ENCODE measurements at regions not wholly inside any gene's neighbourhood (a gene's known extent, or its start where the extent isn't known, plus 50 kb on each side); places are given as distances from the start of the nearest gene placed in this dataset.
"Not testable (repeated sequence)": the region's sequence is repeated elsewhere in the genome, so short reads cannot be mapped to it uniquely, and the experiment has no call there.

- DNase-seq (ENCODE audit: low spot score), result no peak
Observed at GRCh38 chr3:90069748-90070147, 962.3 kb downstream of the EPHA3 start.

DNA sequence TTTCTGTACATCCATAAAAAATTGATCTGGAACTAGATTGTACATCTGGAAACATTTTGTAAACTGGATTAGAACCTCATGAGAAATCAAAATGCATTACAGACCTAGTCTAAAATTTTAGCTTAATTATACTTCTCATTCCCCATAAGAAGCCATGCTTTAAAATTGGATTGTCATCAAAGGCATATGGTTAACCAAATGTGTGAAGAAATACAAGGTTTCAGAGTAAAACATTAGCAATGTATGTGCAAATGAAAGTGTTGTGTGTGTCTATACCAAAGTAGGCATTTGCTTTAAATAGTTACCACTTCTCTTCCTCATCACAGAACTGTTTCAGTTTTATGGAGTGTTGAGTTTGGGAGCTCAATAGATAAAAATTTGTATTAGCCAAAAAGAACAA is 968.7 kb downstream of the EPHA3 start:
- no peak for DNase-seq (ENCODE audit: low spot score)

GRCh38 chr3:90080988-90081387 is 973.6 kb downstream of the EPHA3 start:
- no peak for DNase-seq (ENCODE audit: low spot score)

DNA sequence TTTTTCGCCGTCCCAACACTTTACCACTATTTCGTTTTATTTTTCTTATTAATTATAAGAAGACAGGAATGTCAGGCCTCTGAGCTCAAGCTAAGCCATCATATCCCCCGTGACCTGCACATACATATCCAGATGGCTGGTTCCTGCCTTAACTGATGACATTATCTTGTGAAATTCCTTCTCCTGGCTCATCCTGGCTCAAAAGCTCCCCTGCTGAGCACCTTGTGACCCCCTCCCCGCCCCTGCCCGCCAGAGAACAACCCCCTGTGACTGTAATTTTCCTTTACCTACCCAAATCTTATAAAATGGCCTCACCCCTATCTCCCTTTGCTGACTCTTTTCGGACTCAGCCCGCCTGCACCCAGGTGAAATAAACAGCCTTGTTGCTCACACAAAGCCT is 978.9 kb downstream of the EPHA3 start:
- not testable (repeated sequence) for DNase-seq (ENCODE audit: low spot score)

GRCh38 chr3:90087703-90088102 is 980.3 kb downstream of the EPHA3 start:
- no peak for DNase-seq (ENCODE audit: low spot score)

DNA sequence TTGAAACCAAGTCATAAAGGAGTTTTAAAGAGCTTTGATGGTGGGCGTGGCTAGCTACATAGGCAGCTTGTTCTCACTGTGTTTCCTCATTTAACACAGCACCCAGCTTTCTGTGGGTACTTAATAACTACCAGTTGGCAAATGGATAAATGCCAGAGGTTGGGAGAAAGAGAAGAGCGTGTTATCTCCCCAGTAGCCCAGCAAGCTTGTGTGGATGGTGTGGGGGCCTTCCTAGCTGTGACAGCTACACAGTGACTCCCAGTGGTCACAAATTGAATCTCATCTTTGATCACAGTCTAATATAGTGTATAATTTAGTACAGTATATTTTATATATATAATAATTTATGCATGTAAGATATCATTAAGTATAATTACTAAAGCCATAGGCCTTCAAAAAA is 984.1 kb downstream of the EPHA3 start:
- peak; percentile 50 for DNase-seq (ENCODE audit: low spot score)

GRCh38 chr3:90092994-90093393 is 985.6 kb downstream of the EPHA3 start:
- DNase-seq (ENCODE audit: low spot score), result no peak

GRCh38 chr3:90095811-90096210 is 988.4 kb downstream of the EPHA3 start:
- no peak for DNase-seq (ENCODE audit: low spot score)

- no peak for DNase-seq (ENCODE audit: low spot score)
Observed at GRCh38 chr3:90099493-90099892, 992.1 kb downstream of the EPHA3 start.

- DNase-seq (ENCODE audit: low spot score), result peak; percentile 66
Observed at GRCh38 chr3:90102146-90102545, 994.7 kb downstream of the EPHA3 start.

DNA sequence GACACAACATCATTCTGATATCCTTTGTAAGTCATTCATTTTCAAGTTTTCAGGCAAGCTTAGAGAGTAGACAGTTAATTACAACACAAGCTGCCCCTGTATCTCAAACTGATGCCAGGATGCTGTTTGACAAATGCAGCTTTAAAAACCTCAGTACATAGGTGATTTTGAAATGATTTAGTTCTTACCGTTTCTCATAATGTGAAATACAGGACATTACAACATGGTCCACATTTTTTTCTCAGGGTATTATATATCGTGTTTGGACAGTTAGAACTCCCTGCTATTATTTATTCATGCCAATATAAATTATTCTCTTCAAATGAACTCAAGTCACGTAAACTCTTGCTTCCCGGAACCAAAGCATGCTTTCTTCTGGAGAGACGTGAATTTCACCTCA is 1013.9 kb downstream of the EPHA3 start:
- no peak for DNase-seq (ENCODE audit: low spot score)

DNA sequence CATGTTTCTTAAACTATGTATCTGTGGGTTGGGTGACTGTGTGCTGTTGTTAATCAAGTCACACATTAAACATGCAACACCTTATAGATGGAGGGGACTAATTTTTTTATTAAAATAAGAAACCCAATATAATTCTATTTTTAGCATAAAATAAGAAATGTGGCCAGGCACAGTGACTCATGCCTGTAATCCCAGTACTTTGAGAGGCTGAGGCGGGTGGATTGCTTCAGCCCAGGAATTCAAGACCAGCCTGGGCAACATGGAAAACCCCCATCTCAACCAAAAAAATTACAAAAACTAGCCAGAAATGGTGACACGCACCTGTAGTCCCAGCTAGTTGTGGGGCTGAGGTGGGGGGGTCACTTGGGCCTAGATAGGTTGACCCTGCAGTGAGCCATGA is 1021.0 kb downstream of the EPHA3 start:
- no peak for DNase-seq (ENCODE audit: low spot score)

GRCh38 chr3:90129730-90130129 is 1022.3 kb downstream of the EPHA3 start:
- no peak for DNase-seq (ENCODE audit: low spot score)

GRCh38 chr3:90132197-90132596 is 1024.8 kb downstream of the EPHA3 start:
- no peak for DNase-seq (ENCODE audit: low spot score)

GRCh38 chr3:90134090-90134489 is 1026.7 kb downstream of the EPHA3 start:
- DNase-seq (ENCODE audit: low spot score), result no peak

DNA sequence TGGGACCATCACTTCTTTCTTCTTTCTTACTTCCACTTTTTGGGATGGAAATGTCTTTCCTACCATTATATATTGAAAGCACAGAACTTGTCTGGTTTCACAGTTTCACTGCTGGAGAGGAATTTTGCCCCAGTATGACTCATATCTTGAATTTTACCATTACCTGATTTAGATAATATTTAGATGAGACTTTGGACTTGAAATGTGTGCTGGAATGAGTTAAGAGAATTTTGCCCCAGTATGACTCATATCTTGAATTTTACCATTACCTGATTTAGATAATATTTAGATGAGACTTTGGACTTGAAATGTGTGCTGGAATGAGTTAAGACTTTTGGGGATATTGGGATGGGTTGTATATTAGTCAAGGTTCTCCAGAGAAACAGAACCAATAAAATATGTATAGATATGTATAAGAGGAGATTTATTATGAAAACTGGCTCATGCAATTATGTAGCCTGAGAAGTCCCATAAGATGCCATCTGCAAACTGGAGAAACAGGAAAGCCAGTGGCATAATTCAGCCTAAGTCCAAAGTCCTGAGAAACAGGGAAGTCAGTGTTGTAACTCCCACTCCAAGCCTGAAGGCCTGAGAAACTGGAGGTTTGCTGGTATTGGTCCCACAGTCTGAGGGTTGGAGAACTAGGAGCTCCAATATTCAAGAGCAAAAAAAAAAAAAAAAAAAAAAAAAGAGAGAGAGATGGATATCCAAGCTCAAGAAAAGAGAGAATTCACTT is 1029.2 kb downstream of the EPHA3 start:
- DNase-seq (ENCODE audit: low spot score), result no peak

GRCh38 chr3:90145094-90145860 is 1037.9 kb downstream of the EPHA3 start:
- no peak for DNase-seq (ENCODE audit: low spot score)

- no peak for DNase-seq (ENCODE audit: low spot score)
Observed at GRCh38 chr3:90180096-90180495, 1072.7 kb downstream of the EPHA3 start.

DNA sequence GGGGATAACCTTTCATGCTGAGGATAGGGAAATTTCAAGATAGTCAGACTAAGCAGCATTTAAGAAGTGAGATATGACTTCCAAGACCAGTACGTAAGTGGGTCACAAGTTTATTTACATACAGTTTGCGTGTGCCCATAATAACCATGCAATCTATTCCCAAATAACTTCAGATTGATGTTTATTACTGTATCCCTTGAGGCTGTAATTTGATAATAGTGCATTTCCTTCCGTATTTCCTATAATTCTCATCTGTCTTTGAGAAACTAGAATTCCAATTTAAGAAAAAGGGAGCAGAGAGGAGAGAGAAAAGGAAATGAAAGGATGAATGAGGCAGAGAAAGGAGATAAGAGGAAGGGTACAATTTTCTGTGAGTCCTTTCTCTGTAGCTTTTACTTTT is 1073.1 kb downstream of the EPHA3 start:
- no peak for DNase-seq (ENCODE audit: low spot score)

DNA sequence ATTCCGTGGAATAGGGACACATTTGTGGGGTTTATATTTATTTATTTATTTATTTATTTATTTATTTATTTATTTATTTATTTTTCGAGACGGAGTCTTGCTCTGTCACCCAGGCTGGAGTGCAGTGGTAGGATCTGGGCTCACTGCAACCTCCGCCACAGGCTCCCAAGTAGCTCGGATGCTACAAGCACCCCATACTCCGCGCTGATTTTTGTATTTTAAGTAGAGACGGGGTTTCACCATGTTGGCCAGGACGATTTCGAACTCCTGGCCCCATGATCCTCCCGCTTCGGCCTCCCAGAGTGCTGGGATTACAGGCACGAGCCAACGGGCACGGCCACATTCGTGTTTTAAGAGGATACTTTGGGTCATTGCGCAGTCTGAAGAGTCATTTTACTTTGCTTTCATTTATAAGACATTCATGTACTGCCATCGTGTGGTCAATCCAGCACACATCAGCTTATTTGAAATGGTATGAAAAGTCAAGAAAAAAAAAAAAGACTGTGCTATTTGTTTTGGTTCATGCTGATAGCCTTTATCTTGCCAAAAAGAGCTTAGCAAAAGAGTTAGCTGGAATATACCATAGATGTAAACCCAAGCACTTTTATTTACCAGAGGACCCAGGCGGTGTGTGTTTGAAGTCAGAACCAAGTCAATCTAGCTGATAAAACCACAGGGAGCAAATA is 1075.0 kb downstream of the EPHA3 start:
- peak; percentile 36 for DNase-seq (ENCODE audit: low spot score)

GRCh38 chr3:90184861-90185260 is 1077.4 kb downstream of the EPHA3 start:
- no peak for DNase-seq (ENCODE audit: low spot score)

DNA sequence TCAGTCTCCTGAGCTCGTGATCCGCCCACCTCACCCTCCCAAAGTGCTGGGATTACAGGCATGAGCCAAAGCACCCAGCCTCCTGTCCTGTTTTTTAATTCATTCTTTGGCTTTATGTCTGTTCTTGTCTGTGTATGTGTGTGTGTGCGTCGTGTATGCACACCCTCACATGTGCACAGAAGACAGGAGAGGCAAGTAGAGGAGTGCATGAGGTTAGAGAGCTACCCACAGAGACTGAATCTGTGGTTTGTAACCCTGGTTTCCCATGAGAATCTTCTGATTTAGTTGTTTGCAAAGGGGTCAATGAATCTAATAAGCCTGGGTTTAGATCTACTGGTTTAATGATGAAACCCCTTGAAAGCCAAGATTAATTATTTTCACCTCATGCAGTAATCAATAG is 1090.0 kb downstream of the EPHA3 start:
- not testable (repeated sequence) for DNase-seq (ENCODE audit: low spot score)

DNA sequence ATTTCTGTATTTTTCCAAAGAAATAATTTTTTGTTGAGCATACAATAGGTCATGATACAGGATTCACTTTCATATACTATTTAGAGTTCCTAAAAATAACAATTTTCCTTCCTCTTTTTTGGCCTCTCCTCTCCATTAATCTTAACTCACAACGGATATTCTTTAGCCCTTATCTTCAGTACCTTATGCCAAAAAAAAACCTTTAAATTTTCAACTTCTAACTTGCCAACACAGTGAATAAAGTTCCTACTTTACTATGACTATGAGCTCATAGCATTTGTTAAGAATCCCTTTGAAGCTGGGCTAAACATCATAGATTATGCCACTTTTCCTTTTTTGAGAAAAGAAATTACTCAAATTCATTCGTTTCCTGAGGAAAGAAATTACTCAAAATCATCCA is 1095.5 kb downstream of the EPHA3 start:
- not testable (repeated sequence) for DNase-seq (ENCODE audit: low spot score)

All from globus pallidus (tissue), 1 donor.